SK-N-SH (cell line): ENCODE measurements at regions not wholly inside any gene's neighbourhood (a gene's known extent, or its start where the extent isn't known, plus 50 kb on each side); places are given as distances from the start of the nearest gene placed in this dataset.

Experiments used
- CTCF ChIA-PET: fragments of 300-600, 350-600 bp; formaldehyde crosslinking; extraction: SDS; loops from one replicate; lab custom pipeline; 2021; lab: Yijun Ruan, JAX
- POLR2A ChIA-PET: fragments of 350-600 bp; sonication (Branson Sonifier 250); formaldehyde crosslinking; extraction: SDS; loops from one replicate; lab custom pipeline; 2020; ENCODE audit warnings: antibody characterized with exemption, inconsistent platforms; lab: Yijun Ruan, JAX
- DNase-seq: peaks from one replicate; pipeline ENCODE4 v3.0.0; 2012
- H2AFZ ChIP-seq: fragments of 200-600 bp; sonication (generic); 2 replicates; pipeline ENCODE4 v1.8.1; 2016; ENCODE audit warnings: antibody characterized with exemption, mild to moderate bottlenecking, low read depth
- H3F3A ChIP-seq: fragments of 200-600 bp; sonication (generic); replicated peaks from 2 replicates; pipeline ENCODE3; 2016; ENCODE audit warnings: antibody characterized with exemption, mild to moderate bottlenecking; ENCODE audit not compliant: insufficient read depth
- H3K27ac ChIP-seq, 2 experiments: fragments of 200-500 bp in 1 of 2; fragments of 200-600 bp in 1 of 2; sonication (Bioruptor generic) in 1 of 2; sonication (generic), shearing (Covaris generic) in 1 of 2; 2 replicates each; pipeline versions ENCODE4 v1.5.1 to v1.6.1; 2014 to 2016; ENCODE audit warnings: low read depth in 2 of 2, inconsistent platforms in 1 of 2, low read length in 1 of 2, mild to moderate bottlenecking in 1 of 2, mixed read lengths in 1 of 2
- H3K27me3 ChIP-seq: fragments of 200-600 bp; sonication (generic), shearing (Covaris generic); 2 replicates; pipeline ENCODE4 v1.6.1; 2016; ENCODE audit warnings: mixed run types; ENCODE audit not compliant: insufficient read depth
- H3K36me3 ChIP-seq, 2 experiments: fragments of 200-500 bp in 1 of 2; fragments of 200-600 bp in 1 of 2; sonication (Bioruptor generic) in 1 of 2; sonication (generic) in 1 of 2; replicated peaks in 1 of 2; 2 replicates each; pipeline versions ENCODE3 to v1.5.1; 2014 to 2016; ENCODE audit warnings: low read length in 1 of 2, mild to moderate bottlenecking in 1 of 2; ENCODE audit not compliant: insufficient read depth in 2 of 2, control insufficient read depth in 1 of 2
- H3K4me1 ChIP-seq, 2 experiments: fragments of 200-500 bp in 1 of 2; fragments of 200-600 bp in 1 of 2; sonication (Bioruptor generic) in 1 of 2; sonication (generic), shearing (Covaris generic) in 1 of 2; 2 replicates each; pipeline versions ENCODE4 v1.5.1 to v1.6.1; 2014 to 2016; ENCODE audit warnings: low read depth in 1 of 2, low read length in 1 of 2, mixed run types in 1 of 2; ENCODE audit not compliant: insufficient read depth in 2 of 2, control insufficient read depth in 1 of 2
- H3K4me2 ChIP-seq: fragments of 200-600 bp; sonication (generic), shearing (Covaris generic); 2 replicates; pipeline ENCODE4 v1.6.1; 2017; ENCODE audit warnings: mixed run types
- H3K4me3 ChIP-seq, 2 experiments: fragments of 200-500 bp in 1 of 2; fragments of 200-600 bp in 1 of 2; sonication (Bioruptor generic) in 1 of 2; sonication (generic), shearing (Covaris generic) in 1 of 2; 2 replicates each; pipeline versions ENCODE4 v1.5.1 to v1.8.1; 2014 to 2016; ENCODE audit warnings: low read depth in 2 of 2, inconsistent platforms in 1 of 2, low read length in 1 of 2, mild to moderate bottlenecking in 1 of 2, mixed read lengths in 1 of 2, moderate library complexity in 1 of 2
- H3K79me2 ChIP-seq: fragments of 200-600 bp; sonication (generic); 2 replicates; pipeline ENCODE4 v1.8.1; 2017; ENCODE audit warnings: mild to moderate bottlenecking; ENCODE audit not compliant: insufficient read depth
- H3K9ac ChIP-seq: fragments of 200-600 bp; sonication (generic); 2 replicates; pipeline ENCODE4 v1.6.1; 2017; ENCODE audit warnings: mixed run types
- H3K9me2 ChIP-seq: fragments of 200-600 bp; sonication (generic); 2 replicates; pipeline ENCODE4 v1.6.1; 2017; ENCODE audit warnings: mixed run types
- H3K9me3 ChIP-seq: fragments of 200-600 bp; sonication (generic); 2 replicates; pipeline ENCODE4 v1.6.1; 2017; ENCODE audit warnings: mixed run types, mild to moderate bottlenecking, moderate library complexity
- H4K20me1 ChIP-seq: fragments of 200-600 bp; sonication (generic); 2 replicates; pipeline ENCODE4 v1.6.1; 2017; ENCODE audit warnings: mild to moderate bottlenecking, mixed run types; ENCODE audit not compliant: insufficient read depth
- EP300 ChIP-seq, 2 experiments: IDR thresholded peaks; 2 replicates each; pipeline versions ENCODE4 v1.4.0 to v1.6.1; 2012; ENCODE audit warnings: borderline replicate concordance in 1 of 2, low read depth in 1 of 2, low read length in 1 of 2
- FOXM1 ChIP-seq: IDR thresholded peaks from 2 replicates; pipeline ENCODE4 v1.4.0; 2012; ENCODE audit warnings: low read depth, mild to moderate bottlenecking
- RAD21 ChIP-seq: IDR thresholded peaks from 2 replicates; pipeline ENCODE4 v1.6.1; 2012; ENCODE audit warnings: mild to moderate bottlenecking, low read length
- RFX5 ChIP-seq: IDR thresholded peaks from 2 replicates; pipeline ENCODE4 v1.6.1; 2012; ENCODE audit warnings: mild to moderate bottlenecking, improper control_type of control experiment, low read length
- RXRA ChIP-seq: IDR thresholded peaks from 2 replicates; pipeline ENCODE4 v1.4.0; 2012; ENCODE audit warnings: low read depth, mild to moderate bottlenecking, borderline replicate concordance
- TAF1 ChIP-seq: IDR thresholded peaks from 2 replicates; pipeline ENCODE4 v1.6.1; 2012; ENCODE audit warnings: low read depth, mild to moderate bottlenecking, low read length, moderate library complexity, borderline replicate concordance
- TEAD4 ChIP-seq: IDR thresholded peaks from 2 replicates; pipeline ENCODE4 v1.4.0; 2012; ENCODE audit warnings: mild to moderate bottlenecking, borderline replicate concordance; ENCODE audit not compliant: insufficient read depth
- YY1 ChIP-seq: IDR thresholded peaks from 2 replicates; pipeline ENCODE4 v1.4.0; 2012; ENCODE audit warnings: low read depth, mild to moderate bottlenecking
- WGBS: methylation state at CpG from one replicate; pipeline ENCODE4 v1.1.6; 2017; ENCODE audit warnings: low lambda C conversion rate; 5-methylcytosine and 5-hydroxymethylcytosine counted together
- TF ChIP-seq, protein P1 (sequence below): IDR thresholded peaks from 2 replicates; pipeline ENCODE4 v1.6.1; 2012; ENCODE audit warnings: mild to moderate bottlenecking, low read depth, low read length, moderate library complexity
- TF ChIP-seq, protein P2 (sequence below): fragments of 150-350 bp; IDR thresholded peaks from 2 replicates; pipeline ENCODE4 v1.6.1; 2016; ENCODE audit warnings: mild to moderate bottlenecking, low read depth, low read length

DNA sequence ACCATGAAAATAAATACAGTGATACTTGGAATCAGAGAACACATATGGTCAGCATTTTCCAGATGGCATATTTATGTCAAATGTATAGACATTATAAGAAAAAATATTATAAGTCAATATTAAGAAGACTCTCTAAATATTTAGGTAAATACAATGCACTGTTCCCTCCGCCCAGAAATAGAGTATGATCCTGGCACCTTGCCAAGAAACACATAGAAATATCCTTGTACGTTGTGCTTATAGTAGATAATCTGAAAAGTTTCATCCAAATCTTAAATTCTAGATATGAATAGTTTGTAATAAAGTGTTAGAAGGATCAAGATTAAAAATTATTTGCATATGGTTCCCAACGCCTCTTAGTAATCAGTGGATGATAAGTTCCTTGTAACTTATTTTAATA, 645.8 kb upstream of the GJE1 start:
- H3K9ac ChIP-seq, result no peak overlapping the region
- no peak overlapping the region for H3K4me3 ChIP-seq
- H3K9me3 ChIP-seq, result no peaks in the 10 kb centered on the region
- no peak overlapping the region for H2AFZ ChIP-seq
- H3K4me1 ChIP-seq, result peaks cover 0 to 6% of the 10 kb centered on the region in 2 experiments; a peak in 1 of 4 replicates
- peaks cover 24% of the 10 kb centered on the region for H3F3A ChIP-seq
- CTCF ChIA-PET, result no interaction called here
- TF ChIP-seq RAD21, result no peak
- TF ChIP-seq, protein P1, sequence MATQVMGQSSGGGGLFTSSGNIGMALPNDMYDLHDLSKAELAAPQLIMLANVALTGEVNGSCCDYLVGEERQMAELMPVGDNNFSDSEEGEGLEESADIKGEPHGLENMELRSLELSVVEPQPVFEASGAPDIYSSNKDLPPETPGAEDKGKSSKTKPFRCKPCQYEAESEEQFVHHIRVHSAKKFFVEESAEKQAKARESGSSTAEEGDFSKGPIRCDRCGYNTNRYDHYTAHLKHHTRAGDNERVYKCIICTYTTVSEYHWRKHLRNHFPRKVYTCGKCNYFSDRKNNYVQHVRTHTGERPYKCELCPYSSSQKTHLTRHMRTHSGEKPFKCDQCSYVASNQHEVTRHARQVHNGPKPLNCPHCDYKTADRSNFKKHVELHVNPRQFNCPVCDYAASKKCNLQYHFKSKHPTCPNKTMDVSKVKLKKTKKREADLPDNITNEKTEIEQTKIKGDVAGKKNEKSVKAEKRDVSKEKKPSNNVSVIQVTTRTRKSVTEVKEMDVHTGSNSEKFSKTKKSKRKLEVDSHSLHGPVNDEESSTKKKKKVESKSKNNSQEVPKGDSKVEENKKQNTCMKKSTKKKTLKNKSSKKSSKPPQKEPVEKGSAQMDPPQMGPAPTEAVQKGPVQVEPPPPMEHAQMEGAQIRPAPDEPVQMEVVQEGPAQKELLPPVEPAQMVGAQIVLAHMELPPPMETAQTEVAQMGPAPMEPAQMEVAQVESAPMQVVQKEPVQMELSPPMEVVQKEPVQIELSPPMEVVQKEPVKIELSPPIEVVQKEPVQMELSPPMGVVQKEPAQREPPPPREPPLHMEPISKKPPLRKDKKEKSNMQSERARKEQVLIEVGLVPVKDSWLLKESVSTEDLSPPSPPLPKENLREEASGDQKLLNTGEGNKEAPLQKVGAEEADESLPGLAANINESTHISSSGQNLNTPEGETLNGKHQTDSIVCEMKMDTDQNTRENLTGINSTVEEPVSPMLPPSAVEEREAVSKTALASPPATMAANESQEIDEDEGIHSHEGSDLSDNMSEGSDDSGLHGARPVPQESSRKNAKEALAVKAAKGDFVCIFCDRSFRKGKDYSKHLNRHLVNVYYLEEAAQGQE, result no peak
- H3K27me3 ChIP-seq, result no peaks in the 10 kb centered on the region
- no peaks in the 10 kb centered on the region for H3K9me2 ChIP-seq
- no peak overlapping the region for H3K4me2 ChIP-seq
- WGBS, result 55% methylated on average over 3 of the region's 3 CpGs
- H3K27ac ChIP-seq, result no peak overlapping the region
- H3K79me2 ChIP-seq, result no peaks in the 10 kb centered on the region
- H3K36me3 ChIP-seq, result peaks cover 0 to 5% of the 10 kb centered on the region in 2 experiments
- POLR2A ChIA-PET, result no interaction called here
- DNase-seq, result no peak
- H4K20me1 ChIP-seq, result no peaks in the 10 kb centered on the region

DNA sequence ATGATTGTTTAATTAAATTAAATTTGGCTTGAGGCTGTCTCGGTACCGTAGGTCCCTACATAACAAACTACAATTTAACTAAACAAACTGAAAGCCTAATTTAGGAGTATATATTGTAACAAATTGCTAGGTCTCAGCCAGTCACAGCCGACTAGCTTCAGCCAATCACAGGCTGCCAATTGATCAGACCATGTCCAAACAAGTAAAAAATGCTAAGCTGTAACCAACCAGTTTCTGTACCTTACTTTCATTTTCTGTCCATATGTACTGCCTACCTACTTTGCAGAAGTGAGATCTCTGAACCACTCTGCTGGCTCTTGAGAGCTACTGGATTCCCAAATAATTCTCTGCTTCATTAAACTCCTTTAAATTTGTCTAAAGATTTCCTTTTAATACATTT, 648.0 kb upstream of the GJE1 start:
- H3K9me2 ChIP-seq, result no peaks in the 10 kb centered on the region
- H3K36me3 ChIP-seq, result peaks cover 0 to 12% of the 10 kb centered on the region in 2 experiments
- no peaks in the 10 kb centered on the region for H3K79me2 ChIP-seq
- H3F3A ChIP-seq, result peaks cover 24% of the 10 kb centered on the region
- peak overlapping the region; percentile 42; the same call in 1 of the 2 replicates for H3K4me2 ChIP-seq
- TF ChIP-seq RXRA, result no peak
- TF ChIP-seq RFX5, result 0 out of 2 replicates have a peak, but pooled peaks have one; percentile 19
- TF ChIP-seq, all 33 proteins: peak for 1
- CTCF ChIA-PET, result no interaction called here
- Histone ChIP-seq H3K4me3 (no peak overlapping the region), H3K9me3 (no peaks in the 10 kb centered on the region), H3K4me1 (peaks cover 0 to 9% of the 10 kb centered on the region in 2 experiments; a peak in 1 of 4 replicates), H3K27me3 (no peaks in the 10 kb centered on the region), H3K27ac (peak overlapping the region; percentile 87 to 93; a peak in 3 of 4 replicates), H2AFZ (peak overlapping the region; percentile 66), H3K9ac (peak overlapping the region; percentile 80; the same call in 1 of the 2 replicates), H4K20me1 (no peaks in the 10 kb centered on the region)
- POLR2A ChIA-PET, result no interaction called here
- 23% methylated on average over 3 of the region's 3 CpGs for WGBS
- DNase-seq, result no peak

DNA sequence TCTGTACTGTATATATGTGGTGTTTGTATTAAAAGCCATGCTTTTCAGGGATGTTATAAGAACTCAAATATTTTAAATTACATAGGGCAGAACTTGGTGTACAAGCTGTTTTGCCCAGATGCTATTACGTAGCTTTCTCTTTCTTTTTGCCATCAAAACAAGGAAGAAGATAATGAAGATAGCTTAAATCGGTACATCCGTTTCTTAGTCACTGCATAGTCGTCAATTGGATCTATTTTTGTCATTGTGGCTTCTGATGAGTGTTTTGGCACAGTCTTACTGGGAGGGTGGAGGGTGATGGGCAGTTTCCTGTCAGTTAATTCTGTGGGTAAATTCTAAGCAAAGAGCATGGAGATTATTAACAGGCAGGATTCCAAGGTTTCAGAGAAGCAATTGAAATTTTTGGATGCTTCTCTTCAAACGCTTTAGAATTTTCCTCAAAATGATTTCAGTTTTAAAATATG, 649.1 kb upstream of the GJE1 start:
- no peaks in the 10 kb centered on the region for H3K9me2 ChIP-seq
- DNase-seq, result no peak
- WGBS, result 3% methylated on average over 5 of the region's 5 CpGs
- H3K36me3 ChIP-seq, result peaks cover 0 to 16% of the 10 kb centered on the region in 2 experiments
- H3F3A ChIP-seq, result peaks cover 24% of the 10 kb centered on the region
- H2AFZ ChIP-seq, result peak overlapping the region; percentile 87
- CTCF ChIA-PET, result no interaction called here
- peak overlapping the region; percentile 30 to 37; a peak in 3 of 4 replicates for H3K4me3 ChIP-seq
- H4K20me1 ChIP-seq, result no peaks in the 10 kb centered on the region
- no peaks in the 10 kb centered on the region for H3K79me2 ChIP-seq
- peaks cover 0 to 9% of the 10 kb centered on the region in 2 experiments; a peak in 1 of 4 replicates for H3K4me1 ChIP-seq
- H3K4me2 ChIP-seq, result peak overlapping the region; percentile 74
- H3K9me3 ChIP-seq, result no peaks in the 10 kb centered on the region
- peak overlapping the region; percentile 87 to 93 for H3K27ac ChIP-seq
- H3K27me3 ChIP-seq, result no peaks in the 10 kb centered on the region
- POLR2A ChIA-PET, result no interaction called here
- H3K9ac ChIP-seq, result peak overlapping the region; percentile 80
- TF ChIP-seq RAD21, result no peak
- peak in 1 of 2 experiments; percentile 94; a peak in 3 of 4 replicates for TF ChIP-seq EP300 (IDR thresholded peaks at IDR 0.05; ENCODE audit: borderline replicate concordance in 1 of 2, low read depth in 1 of 2, low read length in 1 of 2)
- TF ChIP-seq, protein P1, result no peak
- peak; percentile 74; the same call in 1 of the 2 replicates for TF ChIP-seq TEAD4
- peak; percentile 76; the same call in 1 of the 2 replicates for TF ChIP-seq FOXM1
- no peak for TF ChIP-seq TAF1
- TF ChIP-seq YY1, result no peak; the same call in 1 of the 2 replicates
- TF ChIP-seq, protein P2, sequence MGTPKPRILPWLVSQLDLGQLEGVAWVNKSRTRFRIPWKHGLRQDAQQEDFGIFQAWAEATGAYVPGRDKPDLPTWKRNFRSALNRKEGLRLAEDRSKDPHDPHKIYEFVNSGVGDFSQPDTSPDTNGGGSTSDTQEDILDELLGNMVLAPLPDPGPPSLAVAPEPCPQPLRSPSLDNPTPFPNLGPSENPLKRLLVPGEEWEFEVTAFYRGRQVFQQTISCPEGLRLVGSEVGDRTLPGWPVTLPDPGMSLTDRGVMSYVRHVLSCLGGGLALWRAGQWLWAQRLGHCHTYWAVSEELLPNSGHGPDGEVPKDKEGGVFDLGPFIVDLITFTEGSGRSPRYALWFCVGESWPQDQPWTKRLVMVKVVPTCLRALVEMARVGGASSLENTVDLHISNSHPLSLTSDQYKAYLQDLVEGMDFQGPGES, result no peak
